ENCODE measurements at regions not wholly inside any gene's neighbourhood (a gene's known extent, or its start where the extent isn't known, plus 50 kb on each side); places are given as distances from the start of the nearest gene placed in this dataset.
"Not testable (repeated sequence)": the region's sequence is repeated elsewhere in the genome, so short reads cannot be mapped to it uniquely, and the experiment has no call there.

DNA sequence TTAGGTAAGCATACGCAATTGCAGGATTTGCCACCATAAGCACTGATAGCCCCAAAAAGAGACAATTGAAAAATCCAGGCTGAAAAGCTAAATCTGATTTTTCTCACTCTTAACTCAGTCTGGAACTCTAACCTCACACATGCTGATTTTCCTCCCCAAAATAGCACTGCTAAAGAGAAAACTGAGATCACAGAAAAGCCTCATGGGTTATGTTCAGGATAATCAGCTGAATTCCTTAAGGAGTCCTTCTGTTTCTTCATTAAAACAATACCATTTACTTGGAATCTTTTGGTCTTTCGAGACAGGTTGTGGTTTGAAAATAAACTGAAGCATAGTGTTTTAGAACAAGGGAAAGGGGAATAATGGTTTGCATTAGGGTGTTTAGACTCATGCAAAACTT lies 144.3 kb upstream of the LRRN1 start:
- Histone ChIP-seq H3K4me3 (no peak overlapping the region), H3K27me3 (ENCODE audit: low read depth) (no peaks in the 10 kb centered on the region), H3K9me3 (no peaks in the 10 kb centered on the region), H3K27ac (no peak overlapping the region), H3K4me1 (no peaks in the 10 kb centered on the region), H3K36me3 (no peaks in the 10 kb centered on the region)
- TF ChIP-seq, protein P1, sequence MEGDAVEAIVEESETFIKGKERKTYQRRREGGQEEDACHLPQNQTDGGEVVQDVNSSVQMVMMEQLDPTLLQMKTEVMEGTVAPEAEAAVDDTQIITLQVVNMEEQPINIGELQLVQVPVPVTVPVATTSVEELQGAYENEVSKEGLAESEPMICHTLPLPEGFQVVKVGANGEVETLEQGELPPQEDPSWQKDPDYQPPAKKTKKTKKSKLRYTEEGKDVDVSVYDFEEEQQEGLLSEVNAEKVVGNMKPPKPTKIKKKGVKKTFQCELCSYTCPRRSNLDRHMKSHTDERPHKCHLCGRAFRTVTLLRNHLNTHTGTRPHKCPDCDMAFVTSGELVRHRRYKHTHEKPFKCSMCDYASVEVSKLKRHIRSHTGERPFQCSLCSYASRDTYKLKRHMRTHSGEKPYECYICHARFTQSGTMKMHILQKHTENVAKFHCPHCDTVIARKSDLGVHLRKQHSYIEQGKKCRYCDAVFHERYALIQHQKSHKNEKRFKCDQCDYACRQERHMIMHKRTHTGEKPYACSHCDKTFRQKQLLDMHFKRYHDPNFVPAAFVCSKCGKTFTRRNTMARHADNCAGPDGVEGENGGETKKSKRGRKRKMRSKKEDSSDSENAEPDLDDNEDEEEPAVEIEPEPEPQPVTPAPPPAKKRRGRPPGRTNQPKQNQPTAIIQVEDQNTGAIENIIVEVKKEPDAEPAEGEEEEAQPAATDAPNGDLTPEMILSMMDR (IDR thresholded peaks at IDR 0.05): no peak
- ATAC-seq (no peak), DNase-seq (no peak)
- intact Hi-C loops (cut with DNase I): no loop called here

DNA sequence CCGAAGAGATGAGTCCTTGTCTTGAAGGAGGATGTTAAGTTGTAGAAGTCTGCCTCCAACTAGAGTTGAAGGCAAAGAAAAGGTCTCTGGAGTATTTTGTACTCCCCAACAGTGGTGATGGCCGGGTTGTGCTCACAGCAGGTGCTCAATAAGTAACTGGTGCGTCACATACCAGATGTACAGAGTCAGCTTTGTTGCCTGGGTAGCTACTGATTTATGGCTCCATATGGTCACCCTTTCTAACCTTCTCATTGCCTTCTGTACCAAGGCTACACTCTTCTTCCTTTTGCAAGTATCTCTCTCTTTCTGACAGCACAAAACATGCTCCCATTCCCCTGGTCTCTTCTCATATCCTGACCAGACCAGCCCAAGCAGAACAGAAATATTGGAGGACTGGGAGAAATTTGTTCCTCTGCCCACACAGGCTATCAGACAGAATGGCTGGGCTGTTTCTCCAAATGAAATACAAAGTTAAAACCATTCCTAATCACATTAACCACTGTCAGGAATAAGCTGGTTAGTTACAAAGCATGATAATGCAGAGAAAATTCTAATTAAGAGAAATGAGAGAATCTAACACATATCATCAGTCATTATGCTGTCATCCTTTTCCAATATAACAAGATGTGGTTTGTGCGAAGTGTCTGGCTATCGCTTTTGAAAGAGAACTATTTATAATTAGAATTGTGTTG lies 150.1 kb upstream of the LRRN1 start:
- Histone ChIP-seq H3K9me3 (no peaks in the 10 kb centered on the region), H3K4me1 (no peaks in the 10 kb centered on the region), H3K27ac (no peak overlapping the region), H3K36me3 (no peaks in the 10 kb centered on the region), H3K27me3 (ENCODE audit: low read depth) (no peaks in the 10 kb centered on the region), H3K4me3 (no peak overlapping the region)
- ATAC-seq (no peak), DNase-seq (no peak)
- TF ChIP-seq, protein P1 (IDR thresholded peaks at IDR 0.05): no peak
- intact Hi-C loops (cut with DNase I): no loop called here

DNA sequence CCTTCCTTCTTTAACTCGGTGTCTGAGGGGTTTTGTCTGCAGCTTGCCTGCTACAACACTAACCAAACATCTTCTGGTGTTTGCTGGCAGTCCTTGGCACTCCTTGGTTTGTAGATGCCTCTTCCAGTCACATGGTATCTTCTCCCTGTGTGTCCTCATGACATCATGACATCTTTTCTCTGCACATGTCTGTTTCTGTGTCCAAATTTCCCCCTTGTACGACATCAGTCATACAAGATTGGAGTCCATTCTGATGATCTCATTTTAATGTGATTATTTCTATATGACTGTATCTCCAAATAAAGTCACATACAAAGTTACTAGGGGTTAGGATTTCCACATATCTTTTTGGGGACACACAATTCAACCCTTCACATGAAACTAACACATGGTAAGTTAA lies 152.3 kb upstream of the LRRN1 start:
- intact Hi-C loops (cut with DNase I): no loop called here
- DNase-seq (no peak), ATAC-seq (no peak)
- H3K4me1 ChIP-seq: no peaks in the 10 kb centered on the region
- no peaks in the 10 kb centered on the region for H3K9me3 ChIP-seq
- TF ChIP-seq, protein P1 (IDR thresholded peaks at IDR 0.05): no peak
- H3K27me3 ChIP-seq (ENCODE audit: low read depth): no peaks in the 10 kb centered on the region
- no peaks in the 10 kb centered on the region for H3K36me3 ChIP-seq
- H3K4me3 ChIP-seq: no peak overlapping the region
- no peak overlapping the region for H3K27ac ChIP-seq

DNA sequence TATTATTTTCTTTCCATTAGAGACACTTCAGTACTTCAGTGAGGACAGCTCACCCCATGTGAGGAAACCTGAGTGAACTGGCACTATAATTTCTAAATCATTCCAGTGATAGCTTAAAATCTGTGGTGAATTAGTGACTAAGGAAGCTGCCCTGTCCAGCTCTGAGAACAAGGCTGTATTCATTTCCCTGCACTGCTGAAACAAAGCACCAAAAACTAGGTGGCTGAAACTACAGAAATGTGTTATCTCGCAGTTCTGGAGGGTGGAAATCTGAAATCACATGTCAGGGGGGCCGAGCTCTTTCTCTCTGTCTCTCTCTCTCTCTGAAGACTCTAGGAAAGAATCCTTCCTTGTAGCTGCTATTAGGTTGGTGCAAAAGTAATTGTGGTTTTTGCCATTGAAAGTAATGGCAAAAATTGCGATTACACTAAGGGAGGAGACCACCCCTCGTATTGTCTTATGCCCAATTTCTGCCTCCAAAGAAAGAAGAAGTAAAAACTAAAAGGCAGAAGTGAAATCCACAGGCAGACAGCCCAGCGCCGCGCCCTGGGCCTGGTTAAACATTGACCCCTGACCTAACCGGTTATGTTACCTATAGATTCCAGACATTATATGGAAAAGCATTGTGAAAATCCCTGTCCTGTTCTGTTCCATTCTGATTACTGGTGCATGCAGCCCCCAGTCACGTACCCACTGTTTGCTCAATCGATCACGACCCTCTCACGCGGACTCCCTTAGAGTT lies 153.0 kb upstream of the LRRN1 start:
- H3K27ac ChIP-seq; H3K27me3 ChIP-seq (ENCODE audit: low read depth); H3K4me3 ChIP-seq; intact Hi-C loops (cut with DNase I); H3K9me3 ChIP-seq; H3K36me3 ChIP-seq; H3K4me1 ChIP-seq: not testable (repeated sequence)
- DNase-seq (peak; percentile 51), ATAC-seq (peak in 1 of 2 donors; percentile 43)

DNA sequence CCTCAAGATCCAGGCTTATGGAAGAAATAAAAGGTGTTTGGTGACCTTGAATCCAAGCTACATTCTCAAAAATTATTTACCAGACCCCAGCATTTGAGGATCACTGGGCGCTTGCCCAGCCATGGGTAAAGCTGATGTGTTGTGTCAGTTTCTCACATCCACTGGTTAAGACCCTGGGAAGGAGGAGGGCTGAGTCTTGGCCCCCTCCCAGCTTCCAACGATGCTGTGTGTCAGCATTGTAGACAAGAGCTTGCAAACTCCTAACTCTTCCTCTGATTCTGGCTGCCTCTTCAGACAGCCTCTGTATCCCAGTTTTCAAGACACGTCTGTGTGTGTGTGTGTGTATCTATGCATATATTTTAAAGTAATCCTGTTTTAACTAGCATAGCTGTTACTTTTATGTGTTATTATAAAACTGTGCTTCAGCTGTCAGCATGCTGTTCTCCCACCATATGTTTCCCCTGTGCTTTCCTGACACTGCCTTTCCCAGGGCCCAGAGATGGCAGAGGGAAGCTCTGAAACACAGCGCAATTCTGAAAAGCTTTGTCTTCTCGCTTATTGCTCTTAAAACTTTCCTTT lies 157.3 kb upstream of the LRRN1 start:
- Histone ChIP-seq H3K4me3 (no peak overlapping the region), H3K27me3 (ENCODE audit: low read depth) (no peaks in the 10 kb centered on the region), H3K9me3 (no peaks in the 10 kb centered on the region), H3K27ac (no peak overlapping the region), H3K4me1 (no peaks in the 10 kb centered on the region), H3K36me3 (no peaks in the 10 kb centered on the region)
- intact Hi-C loops (cut with DNase I): no loop called here
- no peak for ATAC-seq
- TF ChIP-seq, protein P1 (IDR thresholded peaks at IDR 0.05): no peak
- no peak for DNase-seq

DNA sequence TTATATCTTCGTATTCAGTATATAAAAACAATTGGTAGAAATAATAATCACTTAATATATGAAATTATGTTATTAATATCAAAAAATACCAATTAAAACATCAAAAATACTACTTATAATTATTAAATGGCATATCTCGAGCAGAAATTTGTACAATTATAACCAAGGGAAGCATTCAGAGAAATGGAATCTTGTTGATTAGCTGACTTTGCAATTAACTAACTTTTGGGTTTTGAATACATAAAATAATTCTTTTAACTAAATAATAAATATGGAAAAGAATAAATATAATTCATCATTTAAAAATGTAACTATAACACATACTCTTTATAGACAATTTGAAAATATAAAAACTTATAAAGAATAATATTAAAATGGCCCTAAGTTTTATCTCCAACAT lies 160.2 kb upstream of the LRRN1 start:
- no peak overlapping the region for H3K4me3 ChIP-seq
- no peak overlapping the region for H3K27ac ChIP-seq
- H3K36me3 ChIP-seq: no peaks in the 10 kb centered on the region
- H3K27me3 ChIP-seq (ENCODE audit: low read depth): no peaks in the 10 kb centered on the region
- ATAC-seq (no peak), DNase-seq (no peak)
- intact Hi-C loops (cut with DNase I): no loop called here
- no peaks in the 10 kb centered on the region for H3K4me1 ChIP-seq
- TF ChIP-seq, protein P1 (IDR thresholded peaks at IDR 0.05): no peak
- H3K9me3 ChIP-seq: no peaks in the 10 kb centered on the region

Data from lower lobe of right lung (tissue), 2 donors.